ENCODE measurements at regions not wholly inside any gene's neighbourhood (a gene's known extent, or its start where the extent isn't known, plus 50 kb on each side); places are given as distances from the start of the nearest gene placed in this dataset.
A peak's percentile ranks its signal among the peaks of the same experiment; 100 is the strongest.
"Not testable (repeated sequence)": the region's sequence is repeated elsewhere in the genome, so short reads cannot be mapped to it uniquely, and the experiment has no call there.

DNA sequence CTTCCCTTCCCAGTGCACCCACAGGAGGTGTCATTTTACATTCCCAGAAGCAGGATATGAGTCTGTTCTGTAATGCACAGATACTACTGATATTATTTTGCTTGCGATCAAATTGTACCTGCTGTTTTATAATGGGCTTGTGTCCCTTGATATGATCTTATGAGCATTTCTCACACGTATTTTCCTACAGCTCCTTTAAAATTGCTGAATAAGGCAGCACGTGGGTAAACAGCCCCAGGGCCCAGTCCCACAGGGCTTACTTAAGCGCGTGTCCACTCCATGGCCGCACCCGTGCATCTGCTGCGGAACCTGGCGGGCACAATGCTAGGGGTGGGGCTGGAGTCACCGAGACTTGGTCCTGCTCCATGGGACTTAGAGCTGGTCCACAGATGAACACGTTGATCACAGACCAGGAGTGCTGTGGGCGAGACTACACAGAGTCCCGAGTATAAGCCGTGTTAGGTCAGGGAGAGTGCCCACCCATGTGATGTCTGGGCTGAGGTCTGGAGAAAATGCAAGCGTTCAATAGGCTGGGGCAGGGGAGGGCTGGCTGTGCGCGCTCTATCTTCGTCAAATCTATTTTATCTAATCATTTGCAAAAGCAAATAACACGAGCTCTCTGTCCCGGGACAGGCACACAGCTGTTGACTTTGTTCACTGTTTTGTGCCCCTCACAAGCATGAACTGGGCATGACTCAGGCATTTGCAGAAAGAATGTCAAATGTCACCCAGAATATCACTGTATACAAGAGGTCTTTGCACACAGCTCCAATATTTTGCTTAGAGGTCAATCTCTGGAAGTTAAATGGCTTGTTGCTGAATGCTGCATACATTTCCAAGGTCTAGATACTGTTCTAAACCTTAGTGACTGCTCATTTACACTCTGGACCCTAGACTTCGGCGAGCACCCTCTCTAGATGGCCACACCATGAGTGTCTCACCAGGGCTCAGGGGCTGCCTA is 119.3 kb downstream of the CRYAA start:
- TF ChIP-seq, protein P1, sequence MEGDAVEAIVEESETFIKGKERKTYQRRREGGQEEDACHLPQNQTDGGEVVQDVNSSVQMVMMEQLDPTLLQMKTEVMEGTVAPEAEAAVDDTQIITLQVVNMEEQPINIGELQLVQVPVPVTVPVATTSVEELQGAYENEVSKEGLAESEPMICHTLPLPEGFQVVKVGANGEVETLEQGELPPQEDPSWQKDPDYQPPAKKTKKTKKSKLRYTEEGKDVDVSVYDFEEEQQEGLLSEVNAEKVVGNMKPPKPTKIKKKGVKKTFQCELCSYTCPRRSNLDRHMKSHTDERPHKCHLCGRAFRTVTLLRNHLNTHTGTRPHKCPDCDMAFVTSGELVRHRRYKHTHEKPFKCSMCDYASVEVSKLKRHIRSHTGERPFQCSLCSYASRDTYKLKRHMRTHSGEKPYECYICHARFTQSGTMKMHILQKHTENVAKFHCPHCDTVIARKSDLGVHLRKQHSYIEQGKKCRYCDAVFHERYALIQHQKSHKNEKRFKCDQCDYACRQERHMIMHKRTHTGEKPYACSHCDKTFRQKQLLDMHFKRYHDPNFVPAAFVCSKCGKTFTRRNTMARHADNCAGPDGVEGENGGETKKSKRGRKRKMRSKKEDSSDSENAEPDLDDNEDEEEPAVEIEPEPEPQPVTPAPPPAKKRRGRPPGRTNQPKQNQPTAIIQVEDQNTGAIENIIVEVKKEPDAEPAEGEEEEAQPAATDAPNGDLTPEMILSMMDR (conservative IDR thresholded peaks at IDR 0.05; ENCODE audit: low read depth, low read length) = no peak
- no peak for DNase-seq (ENCODE audit: low read depth)

DNA sequence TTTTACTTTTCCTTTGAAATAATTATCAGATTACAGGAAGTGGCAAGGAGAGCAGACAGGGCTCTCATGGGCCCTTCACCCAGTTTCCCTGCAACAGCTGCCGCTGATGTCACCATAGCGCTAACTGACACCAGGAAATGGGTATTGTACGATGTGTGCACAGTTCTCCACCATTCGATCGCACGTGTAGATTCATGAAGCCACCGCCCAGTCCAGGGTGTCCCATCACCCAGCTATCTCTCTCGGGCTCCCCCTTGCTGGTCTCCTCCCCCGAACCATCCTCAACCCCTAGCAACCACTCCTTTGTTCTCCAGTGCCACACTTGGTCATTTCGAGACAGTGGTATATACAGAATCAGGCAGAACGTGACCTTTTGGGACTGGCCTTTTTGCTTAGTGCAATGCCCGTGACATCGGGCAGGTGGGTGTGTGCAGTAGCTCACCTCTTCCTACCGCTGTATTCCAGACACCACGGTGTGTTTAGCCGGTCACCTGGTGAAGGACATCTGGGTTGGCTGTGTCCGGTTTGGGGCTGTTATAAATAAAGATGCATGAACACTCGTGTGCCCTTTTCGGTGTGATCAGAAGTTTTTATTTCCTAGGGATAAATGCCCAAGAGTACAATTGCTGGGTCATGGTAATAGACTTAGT is 118.4 kb downstream of the CRYAA start:
- TF ChIP-seq, protein P1 (conservative IDR thresholded peaks at IDR 0.05; ENCODE audit: low read depth, low read length) = no peak
- no peak overlapping the region for H3K4me3 ChIP-seq (ENCODE audit: low read depth, low read length)
- peak; percentile 14 for DNase-seq (ENCODE audit: low read depth)

More for the DNA sequence above, 119.3 kb downstream of the CRYAA start:
- H3K4me3 ChIP-seq (ENCODE audit: low read depth, low read length) = no peak overlapping the region

DNA sequence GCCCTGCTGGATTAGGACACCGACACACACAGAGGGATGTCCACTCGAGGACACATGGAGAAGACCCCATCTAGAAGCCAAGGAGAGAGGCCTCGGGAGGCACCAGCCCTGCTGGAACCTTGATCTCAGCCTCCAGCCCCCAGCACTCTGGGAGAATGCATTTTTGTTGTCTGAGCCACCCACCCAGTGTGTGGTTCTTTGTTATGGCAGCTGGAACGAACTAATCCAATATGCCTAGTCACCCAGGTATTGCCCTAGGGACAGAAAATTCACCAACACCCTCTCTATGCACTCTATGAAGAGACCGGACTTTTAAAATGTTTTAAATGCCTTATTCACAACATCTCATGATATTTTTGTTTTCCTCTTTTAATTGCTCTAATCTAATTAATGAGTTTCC is 117.4 kb downstream of the CRYAA start:
- no peak overlapping the region for H3K4me3 ChIP-seq (ENCODE audit: low read depth, low read length)
- no peak for DNase-seq (ENCODE audit: low read depth)
- TF ChIP-seq, protein P1 (conservative IDR thresholded peaks at IDR 0.05; ENCODE audit: low read depth, low read length) = no peak

DNA sequence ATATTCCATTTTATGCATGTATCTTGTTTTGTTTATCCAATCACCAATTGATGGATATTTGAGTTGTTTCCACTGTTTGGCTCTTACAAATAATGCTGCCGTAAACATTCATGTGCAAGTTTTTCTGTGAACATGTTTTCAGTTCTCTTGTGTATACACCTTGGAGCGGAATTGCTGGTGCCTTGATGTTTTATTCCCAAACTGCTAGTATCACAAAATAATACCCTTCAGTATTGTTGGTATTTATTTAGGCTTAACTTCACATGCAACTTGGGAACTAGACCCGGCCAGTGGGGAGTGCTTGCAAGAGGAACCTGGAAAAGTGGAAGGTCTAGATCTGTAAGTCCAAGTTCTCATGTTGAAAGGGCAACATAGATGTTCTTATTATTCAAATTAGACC is 115.9 kb downstream of the CRYAA start:
- no peak overlapping the region for H3K4me3 ChIP-seq (ENCODE audit: low read depth, low read length)
- TF ChIP-seq, protein P1 (conservative IDR thresholded peaks at IDR 0.05; ENCODE audit: low read depth, low read length) = no peak
- DNase-seq (ENCODE audit: low read depth) = no peak

DNA sequence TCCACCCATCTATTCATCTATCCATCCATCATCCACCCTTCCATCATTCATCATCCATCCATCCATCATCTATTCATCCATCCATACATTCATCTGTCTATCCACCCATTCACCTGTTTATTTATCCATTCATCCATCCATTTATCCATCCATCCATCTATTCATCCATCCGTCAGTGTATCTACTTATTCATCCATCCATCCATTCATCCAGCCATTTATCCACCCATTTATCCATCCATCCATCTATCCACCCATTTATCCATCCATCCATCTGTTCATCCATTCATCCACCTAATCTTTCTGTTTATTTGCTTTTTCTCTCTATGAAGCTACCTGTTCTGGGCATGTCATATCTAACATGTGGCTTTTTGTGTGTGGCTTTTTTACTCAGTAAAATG is 115.4 kb downstream of the CRYAA start:
- no peak overlapping the region for H3K4me3 ChIP-seq (ENCODE audit: low read depth, low read length)
- TF ChIP-seq, protein P1 (conservative IDR thresholded peaks at IDR 0.05; ENCODE audit: low read depth, low read length) = no peak
- no peak for DNase-seq (ENCODE audit: low read depth)

DNA sequence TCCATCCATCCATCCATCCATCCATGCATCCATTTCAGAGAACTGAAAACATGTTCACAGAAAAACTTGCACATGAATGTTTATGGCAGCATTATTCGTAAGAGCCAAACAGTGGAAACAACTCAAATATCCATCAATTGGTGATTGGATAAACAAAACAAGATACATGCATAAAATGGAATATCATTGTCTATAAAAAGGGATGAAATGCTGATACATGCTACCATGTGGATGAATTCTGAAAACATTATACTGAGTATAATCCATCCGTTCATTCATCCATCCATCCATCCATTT is 115.1 kb downstream of the CRYAA start:
- DNase-seq (ENCODE audit: low read depth); H3K4me3 ChIP-seq (ENCODE audit: low read depth, low read length): not testable (repeated sequence)

DNA sequence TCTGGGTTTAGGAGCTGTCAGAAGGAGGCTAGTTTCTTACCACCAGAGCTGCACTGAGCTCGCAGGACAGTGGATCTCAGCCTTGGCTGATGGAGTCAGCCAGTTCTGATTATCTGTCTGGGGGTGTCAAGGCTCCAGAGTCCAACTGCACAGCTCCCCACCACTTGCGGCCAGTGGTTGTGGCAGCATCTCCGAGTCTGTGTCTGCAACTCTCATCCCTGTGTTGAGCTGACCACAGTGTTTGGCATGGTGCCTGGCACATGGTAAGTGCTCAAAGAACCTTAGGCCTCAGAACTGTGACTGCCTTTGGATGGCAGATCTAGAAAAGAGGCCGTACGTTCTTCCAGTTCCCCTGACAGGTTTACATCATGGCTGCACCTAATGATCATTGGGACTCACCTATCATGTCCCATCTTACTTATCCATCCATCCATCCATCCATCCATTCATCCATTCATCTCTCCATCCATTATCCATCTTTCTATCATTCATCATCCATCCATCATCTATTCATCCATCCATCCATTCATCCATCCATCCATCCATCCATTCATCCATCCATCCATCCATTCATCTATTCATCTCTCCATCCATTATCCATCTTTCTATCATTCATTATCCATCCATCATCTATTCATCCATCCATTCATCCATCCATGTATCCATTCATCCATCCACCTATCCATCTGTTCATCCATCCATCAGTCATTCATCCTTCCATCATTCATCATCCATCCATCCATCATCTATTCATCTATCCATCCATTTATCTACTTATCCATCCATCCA is 114.5 kb downstream of the CRYAA start:
- H3K4me3 ChIP-seq (ENCODE audit: low read depth, low read length) = no peak overlapping the region
- DNase-seq (ENCODE audit: low read depth) = peak; percentile 20
- TF ChIP-seq, protein P1 (conservative IDR thresholded peaks at IDR 0.05; ENCODE audit: low read depth, low read length) = no peak

Data from choroid plexus epithelial cell (primary cell).